HL-60 (cell line): ENCODE measurements at regions not wholly inside any gene's neighbourhood (a gene's known extent, or its start where the extent isn't known, plus 50 kb on each side); places are given as distances from the start of the nearest gene placed in this dataset.
"Not testable (repeated sequence)": the region's sequence is repeated elsewhere in the genome, so short reads cannot be mapped to it uniquely, and the experiment has no call there.

Experiments
- DNase-seq, 2 experiments: peaks; one replicate each; pipeline ENCODE4 v3.0.0-alpha.2; 2010 to 2020; ENCODE audit warnings: low read depth in 1 of 2, low spot score in 1 of 2
- H3K27ac ChIP-seq: fragments of 250-450 bp; sonication (Bioruptor Pico); replicated peaks from 2 replicates; pipeline ENCODE4 v1.5.1; 2020; ENCODE audit warnings: mild to moderate bottlenecking, moderate library complexity
- H3K27me3 ChIP-seq: fragments of 250-450 bp; sonication (Bioruptor Pico); 2 replicates; pipeline ENCODE4 v1.5.1; 2021; ENCODE audit warnings: mild to moderate bottlenecking, moderate library complexity; ENCODE audit not compliant: insufficient read depth, poor library complexity, severe bottlenecking
- H3K4me3 ChIP-seq: replicated peaks from 2 replicates; pipeline ENCODE4 v1.5.1; 2011; ENCODE audit warnings: mild to moderate bottlenecking, control low read depth, low read length; ENCODE audit not compliant: insufficient read depth
- CTCF ChIP-seq: IDR thresholded peaks from one replicate; pipeline ENCODE4 v1.5.1; 2011; ENCODE audit warnings: low read length, control low read depth, inconsistent platforms; ENCODE audit not compliant: insufficient read depth
- GABPA ChIP-seq: IDR thresholded peaks from 2 replicates; pipeline ENCODE4 v1.6.1; 2012; ENCODE audit warnings: low read depth
- POLR2AphosphoS5 ChIP-seq: IDR thresholded peaks from 2 replicates; pipeline ENCODE4 v1.6.1; 2012; ENCODE audit warnings: low read depth
- REST ChIP-seq: IDR thresholded peaks from 2 replicates; pipeline ENCODE4 v1.6.1; 2012; ENCODE audit warnings: low read depth; ENCODE audit not compliant: insufficient replicate concordance
- SPI1 ChIP-seq: IDR thresholded peaks from 2 replicates; pipeline ENCODE4 v1.6.1; 2012; ENCODE audit warnings: low read depth, mild to moderate bottlenecking, borderline replicate concordance

GRCh38 chr4:63063760-63064159 lies 1345.5 kb downstream of the TECRL start:
- H3K27ac ChIP-seq, result no peak overlapping the region
- TF ChIP-seq GABPA (no peak), REST (no peak), CTCF (no peak), POLR2AphosphoS5 (no peak), SPI1 (no peak)
- no peaks in the 10 kb centered on the region for H3K27me3 ChIP-seq
- H3K4me3 ChIP-seq, result no peak overlapping the region
- DNase-seq, result no peak

- H3K27me3 ChIP-seq, DNase-seq, H3K27ac ChIP-seq, H3K4me3 ChIP-seq: not testable (repeated sequence)
Observed at GRCh38 chr4:63062891-63063290, 1346.4 kb downstream of the TECRL start.

- H3K4me3 ChIP-seq, result no peak overlapping the region
- no peak for TF ChIP-seq GABPA
Observed at GRCh38 chr4:63049726-63050125, 1359.5 kb downstream of the TECRL start.

GRCh38 chr4:63049278-63049677 lies 1360.0 kb downstream of the TECRL start:
- TF ChIP-seq CTCF (no peak), POLR2AphosphoS5 (no peak), SPI1 (no peak), REST (no peak), GABPA (no peak)
- H3K27me3 ChIP-seq, result no peaks in the 10 kb centered on the region
- H3K27ac ChIP-seq, result no peak overlapping the region
- DNase-seq, result no peak
- H3K4me3 ChIP-seq, result no peak overlapping the region

More at GRCh38 chr4:63049726-63050125, 1359.5 kb downstream of the TECRL start:
- H3K27ac ChIP-seq, result no peak overlapping the region
- no peak for DNase-seq
- H3K27me3 ChIP-seq, result no peaks in the 10 kb centered on the region

- H3K27me3 ChIP-seq, result no peaks in the 10 kb centered on the region
- no peak for DNase-seq
- no peak overlapping the region for H3K27ac ChIP-seq
- no peak overlapping the region for H3K4me3 ChIP-seq
- TF ChIP-seq CTCF, result no peak
- TF ChIP-seq POLR2AphosphoS5, result no peak
- no peak for TF ChIP-seq REST
- TF ChIP-seq GABPA, result no peak
- no peak for TF ChIP-seq SPI1
Observed at GRCh38 chr4:63036159-63036866, 1372.9 kb downstream of the TECRL start.
